Colonic mucosa (tissue), 4 donors: ENCODE measurements at regions not wholly inside any gene's neighbourhood (a gene's known extent, or its start where the extent isn't known, plus 50 kb on each side); places are given as distances from the start of the nearest gene placed in this dataset.
A peak's percentile ranks its signal among the peaks of the same experiment; 100 is the strongest.

Experiments used
- DNase-seq: peaks from one replicate; pipeline ENCODE4 v3.0.0-alpha.2; 2020
- H3K27ac ChIP-seq: fragments of 200-600 bp; one replicate; pipeline ENCODE4 v1.8.0; 2021
- H3K27me3 ChIP-seq: fragments of 200-600 bp; one replicate; pipeline ENCODE4 v1.8.0; 2021
- H3K36me3 ChIP-seq: fragments of 200-600 bp; one replicate; pipeline ENCODE4 v1.8.0; 2021
- H3K4me1 ChIP-seq: fragments of 200-600 bp; one replicate; pipeline ENCODE4 v1.8.0; 2021; ENCODE audit warnings: mild to moderate bottlenecking
- H3K4me3 ChIP-seq: fragments of 200-600 bp; one replicate; pipeline ENCODE4 v1.8.0; 2021
- H3K9ac ChIP-seq, 2 donors: one replicate each; pipeline ENCODE4 v1.7.0; 2013; ENCODE audit warnings: control low read depth in 2 of 2, low read depth in 2 of 2, low read length in 2 of 2
- H3K9me3 ChIP-seq: fragments of 200-600 bp; one replicate; pipeline ENCODE4 v1.8.0; 2021
- CTCF ChIP-seq: fragments of 200-600 bp; IDR thresholded peaks from one replicate; pipeline ENCODE4 v1.8.0; 2022; ENCODE audit warnings: antibody characterized with exemption, mild to moderate bottlenecking
- intact Hi-C: fragments of 100-400 bp; cut with DNase I; formaldehyde crosslinking; loops from one replicate; pipeline ENCODE4 v1.14.1; 2022
- donor health status: healthy.
- donor health status: DM: no; HTN: no; CAD: no.
- donor health status: DM: no; HTN: no; CAD: no.

DNA sequence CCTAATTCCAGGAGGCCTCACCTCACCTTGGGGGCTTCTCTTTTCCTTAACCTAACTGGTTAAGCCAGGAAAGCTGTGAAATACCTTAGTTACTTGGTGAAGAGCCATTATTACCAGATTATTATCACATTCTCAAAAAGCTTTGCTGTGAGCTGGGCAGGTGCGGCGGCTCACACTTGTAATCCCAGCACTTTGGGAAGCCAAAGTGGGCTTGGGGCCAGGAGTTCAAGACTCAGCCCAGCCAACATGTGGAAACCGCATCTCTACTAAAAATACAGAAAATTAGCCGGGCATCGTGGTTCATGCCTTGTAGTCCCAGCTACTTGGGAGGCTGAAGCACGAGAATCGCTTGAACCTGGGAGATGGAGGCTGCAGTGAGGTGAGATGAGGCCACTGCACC is 102.4 kb upstream of the KLF6 start:
- Histone ChIP-seq H3K9me3 (no peaks in the 10 kb centered on the region), H3K4me3 (no peak overlapping the region), H3K36me3 (no peaks in the 10 kb centered on the region), H3K4me1 (no peaks in the 10 kb centered on the region), H3K27ac (peak overlapping the region; percentile 33), H3K9ac (peak overlapping the region in 1 of 2 donors; percentile 26), H3K27me3 (no peaks in the 10 kb centered on the region)
- TF ChIP-seq CTCF, result no peak
- DNase-seq, result no peak
- intact Hi-C loops, result no loop called here

DNA sequence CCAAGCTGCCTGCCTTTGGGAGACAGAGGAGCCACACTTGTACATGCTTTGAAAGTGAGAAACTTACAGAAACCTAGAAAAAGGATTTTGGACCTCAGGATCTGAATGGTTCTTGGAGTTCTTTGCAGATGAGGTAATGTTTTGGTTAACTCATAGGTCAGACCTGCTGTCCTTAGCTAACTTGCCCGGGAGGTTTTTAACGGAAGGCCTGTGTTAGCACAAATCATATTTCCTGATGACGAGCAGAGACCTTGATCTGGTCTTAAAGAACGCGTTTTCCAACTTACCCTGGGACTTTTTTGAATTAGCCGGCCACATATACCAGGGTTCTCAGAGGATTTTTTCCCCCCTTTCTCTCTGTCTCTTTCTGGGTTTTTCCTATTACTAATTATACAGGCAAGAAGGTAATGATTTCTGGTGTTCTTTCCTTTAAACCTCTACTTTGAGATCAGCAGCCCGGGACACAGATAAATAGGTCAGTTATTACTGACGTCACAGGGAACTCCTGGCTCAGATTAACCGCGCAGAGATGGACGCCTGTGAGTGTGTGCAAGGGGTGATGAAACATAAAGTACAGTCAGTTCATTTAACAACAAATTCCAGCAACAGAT is 101.7 kb upstream of the KLF6 start:
- no peak for DNase-seq
- intact Hi-C loops, result no loop called here
- TF ChIP-seq CTCF, result no peak
- H3K27me3 ChIP-seq, result no peaks in the 10 kb centered on the region
- H3K36me3 ChIP-seq, result no peaks in the 10 kb centered on the region
- no peak overlapping the region for H3K4me3 ChIP-seq
- no peaks in the 10 kb centered on the region for H3K4me1 ChIP-seq
- H3K9me3 ChIP-seq, result no peaks in the 10 kb centered on the region
- H3K27ac ChIP-seq, result peak overlapping the region; percentile 33
- peak overlapping the region in 1 of 2 donors; percentile 36 for H3K9ac ChIP-seq

DNA sequence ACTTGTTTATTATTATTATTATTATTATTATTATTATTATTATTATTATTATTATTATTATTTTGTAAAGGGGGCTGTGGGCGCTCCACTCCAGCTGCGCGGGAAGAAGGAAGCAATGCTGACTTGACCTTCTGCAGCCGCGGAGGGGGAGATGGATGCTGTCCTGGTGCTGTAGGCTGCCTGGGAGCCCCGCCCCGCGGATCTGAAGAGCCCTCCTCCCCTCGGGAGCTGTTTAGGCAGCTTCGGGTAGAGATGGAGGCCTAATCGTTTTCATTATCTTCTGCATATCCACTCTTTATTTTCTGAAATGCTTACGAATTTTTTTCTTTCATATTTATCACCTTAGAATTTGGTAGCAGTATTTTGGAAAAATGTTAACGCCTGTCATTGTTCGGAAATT is 101.2 kb upstream of the KLF6 start:
- intact Hi-C loops, result no loop called here
- Histone ChIP-seq H3K4me3 (no peak overlapping the region), H3K36me3 (no peaks in the 10 kb centered on the region), H3K27me3 (no peaks in the 10 kb centered on the region), H3K27ac (peak overlapping the region; percentile 33), H3K9ac (no peak overlapping the region), H3K9me3 (no peaks in the 10 kb centered on the region), H3K4me1 (no peaks in the 10 kb centered on the region)
- DNase-seq, result no peak
- no peak for TF ChIP-seq CTCF

GRCh38 chr10:3882855-3883254 is 97.8 kb upstream of the KLF6 start:
- Histone ChIP-seq H3K27ac (no peak overlapping the region), H3K9ac (no peak overlapping the region), H3K36me3 (no peaks in the 10 kb centered on the region), H3K9me3 (no peaks in the 10 kb centered on the region), H3K27me3 (no peaks in the 10 kb centered on the region), H3K4me1 (no peaks in the 10 kb centered on the region), H3K4me3 (no peak overlapping the region)
- intact Hi-C loops, result no loop called here
- no peak for DNase-seq
- TF ChIP-seq CTCF, result no peak

GRCh38 chr10:3881622-3882021 is 96.6 kb upstream of the KLF6 start:
- Histone ChIP-seq H3K4me3 (no peak overlapping the region), H3K9ac (no peak overlapping the region), H3K27me3 (no peaks in the 10 kb centered on the region), H3K36me3 (no peaks in the 10 kb centered on the region), H3K27ac (no peak overlapping the region), H3K9me3 (no peaks in the 10 kb centered on the region), H3K4me1 (no peaks in the 10 kb centered on the region)
- TF ChIP-seq CTCF, result no peak
- DNase-seq, result no peak
- intact Hi-C loops, result no loop called here
